Common myeloid progenitor, CD34-positive (primary cell): ENCODE measurements at regions not wholly inside any gene's neighbourhood (a gene's known extent, or its start where the extent isn't known, plus 50 kb on each side); places are given as distances from the start of the nearest gene placed in this dataset.

Source experiments
- CTCF ChIA-PET: fragments of 350-600 bp; sonication (Branson Sonifier 250); formaldehyde crosslinking; loops from one replicate; lab custom pipeline; 2021; ENCODE audit warnings: antibody characterized with exemption; lab: Charles Lee
- POLR2A ChIA-PET: fragments of 350-600 bp; sonication (Branson Sonifier 250); formaldehyde crosslinking; loops from one replicate; lab custom pipeline; 2021; ENCODE audit warnings: antibody characterized with exemption; lab: Charles Lee
- DNase-seq, 3 donors: peaks; one replicate each; pipeline versions ENCODE4 v3.0.0 to v3.0.0-alpha.2; 2013
- H3K27ac ChIP-seq, 2 experiments: 1 replicate in 1 of 2; 2 replicates in 1 of 2; pipeline ENCODE4 v1.7.0; 2013; ENCODE audit warnings: inconsistent platforms in 2 of 2, low read length in 2 of 2, mild to moderate bottlenecking in 2 of 2, low read depth in 1 of 2, moderate library complexity in 1 of 2; ENCODE audit not compliant: severe bottlenecking in 2 of 2, insufficient read depth in 1 of 2, poor library complexity in 1 of 2
- H3K27me3 ChIP-seq, 5 experiments: replicated peaks in 2 of 5; 1 replicate in 3 of 5; 2 replicates in 2 of 5; pipeline versions ENCODE4 v1.6.1 to v1.7.0; 2013; ENCODE audit warnings: low read length in 4 of 5, mild to moderate bottlenecking in 2 of 5, moderate library complexity in 2 of 5, inconsistent platforms in 1 of 5; ENCODE audit not compliant: insufficient read depth in 5 of 5, control insufficient read depth in 4 of 5
- H3K36me3 ChIP-seq, 4 experiments: 1 replicate in 2 of 4; 2 replicates in 2 of 4; pipeline versions ENCODE4 v1.6.1 to v1.7.0; 2013; ENCODE audit warnings: low read length in 3 of 4, control low read depth in 1 of 4, mild to moderate bottlenecking in 1 of 4; ENCODE audit not compliant: control insufficient read depth in 4 of 4, insufficient read depth in 4 of 4
- H3K4me1 ChIP-seq, 4 experiments: 1 replicate in 3 of 4; 2 replicates in 1 of 4; pipeline versions ENCODE4 v1.6.1 to v1.7.1; 2013; ENCODE audit warnings: low read length in 3 of 4, mild to moderate bottlenecking in 3 of 4, control low read depth in 1 of 4, inconsistent platforms in 1 of 4, moderate library complexity in 1 of 4; ENCODE audit not compliant: control insufficient read depth in 4 of 4, insufficient read depth in 4 of 4; ENCODE audit errors: control extremely low read depth in 1 of 4
- H3K4me3 ChIP-seq, 7 experiments: 1 replicate in 4 of 7; 2 replicates in 3 of 7; pipeline versions ENCODE4 v1.5.1 to v1.7.0; 2013; ENCODE audit warnings: mild to moderate bottlenecking in 7 of 7, low read length in 6 of 7, moderate library complexity in 6 of 7, inconsistent platforms in 2 of 7, low read depth in 2 of 7, control low read depth in 1 of 7; ENCODE audit not compliant: insufficient read depth in 4 of 7, control insufficient read depth in 1 of 7; ENCODE audit errors: extremely low read depth in 1 of 7
- H3K9me3 ChIP-seq, 5 experiments: 1 replicate in 4 of 5; 2 replicates in 1 of 5; pipeline versions ENCODE4 v1.6.1 to v1.7.1; 2013; ENCODE audit warnings: low read length in 4 of 5, mild to moderate bottlenecking in 2 of 5, inconsistent platforms in 1 of 5, low read depth in 1 of 5, moderate library complexity in 1 of 5; ENCODE audit not compliant: control insufficient read depth in 4 of 5, insufficient read depth in 2 of 5; ENCODE audit errors: control extremely low read depth in 1 of 5
- WGBS: methylation state at CpG from one replicate; pipeline ENCODE4 v1.1.5; 2013; ENCODE audit not compliant: insufficient coverage; 5-methylcytosine and 5-hydroxymethylcytosine counted together

DNA sequence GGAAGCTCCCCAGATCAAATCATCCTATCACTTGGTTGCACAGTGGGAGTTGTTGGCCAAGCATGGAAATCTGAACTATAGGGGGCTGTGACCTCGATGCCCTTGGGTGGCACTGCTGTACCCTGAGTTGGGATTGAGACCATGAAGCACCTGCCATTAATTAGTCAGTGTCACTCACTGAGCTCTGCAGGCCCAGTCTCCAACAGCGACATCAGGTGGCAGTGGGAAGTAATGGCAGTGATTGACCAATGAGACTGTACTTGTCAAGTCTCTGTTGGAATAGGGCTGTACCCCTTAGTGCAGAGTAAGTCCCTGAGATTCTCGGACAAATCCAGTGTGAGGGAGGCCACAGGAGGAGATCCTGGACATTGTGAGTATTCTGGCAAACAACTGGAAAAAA, 118.0 kb upstream of the RPL38 start:
- WGBS = 64% methylated on average over 2 of the region's 3 CpGs
- no peaks in the 10 kb centered on the region for H3K4me1 ChIP-seq
- peaks cover 0 to 46% (median 2%) of the 10 kb centered on the region in 5 experiments for H3K27me3 ChIP-seq
- ChIA-PET CTCF (no interaction called here), POLR2A (no interaction called here)
- no peaks in the 10 kb centered on the region for H3K36me3 ChIP-seq
- no peak overlapping the region for H3K4me3 ChIP-seq
- H3K9me3 ChIP-seq = peaks cover 0 to 11% (median 7%) of the 10 kb centered on the region in 5 experiments
- DNase-seq = peak; percentile 12 to 29 (median 18)
- H3K27ac ChIP-seq = no peak overlapping the region

- CTCF ChIA-PET = no interaction called here
- POLR2A ChIA-PET = no interaction called here
Measured at GRCh38 chr17:74087002-74087585, 116.4 kb upstream of the RPL38 start.

GRCh38 chr17:74088285-74088933, 115.1 kb upstream of the RPL38 start:
- POLR2A ChIA-PET = no interaction called here
- CTCF ChIA-PET = interaction anchor here (0.6 kb wide), 1 partner anchor 212 kb away, joined by 3 read pairs; no protein-coding TSS in a partner anchor
- no peak for DNase-seq
- peaks cover 1 to 32% (median 9%) of the 10 kb centered on the region in 5 experiments for H3K9me3 ChIP-seq
- no peak overlapping the region for H3K27ac ChIP-seq
- H3K27me3 ChIP-seq = peaks cover 0 to 16% (median 0%) of the 10 kb centered on the region in 5 experiments
- no peaks in the 10 kb centered on the region for H3K36me3 ChIP-seq
- no peak overlapping the region for H3K4me3 ChIP-seq
- no peaks in the 10 kb centered on the region for H3K4me1 ChIP-seq
- 100% methylated on average over 6 of the region's 6 CpGs for WGBS

More at GRCh38 chr17:74087002-74087585, 116.4 kb upstream of the RPL38 start:
- no peak overlapping the region for H3K27ac ChIP-seq
- WGBS = 84% methylated on average over 8 of the region's 9 CpGs
- no peaks in the 10 kb centered on the region for H3K36me3 ChIP-seq
- H3K4me3 ChIP-seq = no peak overlapping the region
- no peak for DNase-seq
- H3K9me3 ChIP-seq = peaks cover 0 to 24% (median 9%) of the 10 kb centered on the region in 5 experiments
- peaks cover 0 to 29% (median 2%) of the 10 kb centered on the region in 5 experiments for H3K27me3 ChIP-seq
- H3K4me1 ChIP-seq = no peaks in the 10 kb centered on the region

DNA sequence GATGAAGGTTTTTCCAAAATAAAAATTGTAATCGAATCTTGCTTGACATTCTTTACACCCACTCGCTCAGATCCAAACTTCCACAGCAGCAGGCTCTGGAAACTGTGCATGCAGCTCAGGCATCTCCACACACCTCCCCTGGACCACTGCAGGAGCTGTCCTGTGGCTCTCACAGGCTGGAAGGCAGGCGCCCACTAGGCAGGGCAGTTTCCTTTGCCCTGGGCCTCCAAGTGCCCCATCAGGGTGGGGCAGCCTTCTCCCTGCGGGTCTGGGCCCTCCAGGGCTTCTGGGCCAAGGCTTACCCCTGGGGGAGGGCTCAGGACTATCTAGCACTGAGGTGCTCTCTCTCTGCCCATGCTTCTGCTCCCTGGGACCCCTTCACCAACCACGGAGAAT, 114.5 kb upstream of the RPL38 start:
- Histone ChIP-seq H3K27me3 (peaks cover 0 to 11% (median 0%) of the 10 kb centered on the region in 5 experiments), H3K4me1 (no peaks in the 10 kb centered on the region), H3K36me3 (no peaks in the 10 kb centered on the region), H3K4me3 (no peak overlapping the region), H3K9me3 (peaks cover 2 to 35% (median 9%) of the 10 kb centered on the region in 5 experiments), H3K27ac (no peak overlapping the region)
- POLR2A ChIA-PET = no interaction called here
- CTCF ChIA-PET = interaction anchor here (1.5 kb wide), 1 partner anchor 102 kb away, joined by 3 read pairs; no protein-coding TSS in a partner anchor
- no peak for DNase-seq
- WGBS = 100% methylated on average over 1 of the region's 5 CpGs

DNA sequence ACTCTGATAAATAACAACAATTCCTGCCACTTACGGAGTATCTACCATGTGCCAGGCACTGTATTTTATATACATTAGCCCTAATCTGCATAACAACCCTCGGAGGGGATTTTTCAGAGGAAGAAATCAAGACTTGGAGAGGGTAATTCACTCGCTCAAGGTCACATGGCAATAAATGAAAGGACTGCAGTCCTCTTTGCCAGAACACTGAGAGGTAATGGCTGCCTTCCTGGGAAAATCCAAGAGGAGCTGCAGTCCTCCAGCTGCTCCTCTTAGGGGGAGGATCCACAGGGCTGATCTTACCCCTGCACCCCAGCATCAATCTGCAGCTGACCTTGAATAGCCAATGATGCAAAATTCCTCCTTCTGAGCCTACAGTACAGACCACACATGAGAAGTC, 114.1 kb upstream of the RPL38 start:
- ChIA-PET CTCF (interaction anchor here (1.1 to 1.5 kb wide), 3 partner anchors 26 to 113 kb away, joined by 3 read pairs; no protein-coding TSS in a partner anchor), POLR2A (no interaction called here)
- no peak overlapping the region for H3K4me3 ChIP-seq
- no peaks in the 10 kb centered on the region for H3K4me1 ChIP-seq
- H3K27me3 ChIP-seq = peaks cover 0 to 11% (median under 1%) of the 10 kb centered on the region in 5 experiments
- H3K27ac ChIP-seq = no peak overlapping the region
- 92% methylated on average over 2 of the region's 3 CpGs for WGBS
- no peaks in the 10 kb centered on the region for H3K36me3 ChIP-seq
- peaks cover 2 to 35% (median 9%) of the 10 kb centered on the region in 5 experiments for H3K9me3 ChIP-seq
- no peak for DNase-seq

DNA sequence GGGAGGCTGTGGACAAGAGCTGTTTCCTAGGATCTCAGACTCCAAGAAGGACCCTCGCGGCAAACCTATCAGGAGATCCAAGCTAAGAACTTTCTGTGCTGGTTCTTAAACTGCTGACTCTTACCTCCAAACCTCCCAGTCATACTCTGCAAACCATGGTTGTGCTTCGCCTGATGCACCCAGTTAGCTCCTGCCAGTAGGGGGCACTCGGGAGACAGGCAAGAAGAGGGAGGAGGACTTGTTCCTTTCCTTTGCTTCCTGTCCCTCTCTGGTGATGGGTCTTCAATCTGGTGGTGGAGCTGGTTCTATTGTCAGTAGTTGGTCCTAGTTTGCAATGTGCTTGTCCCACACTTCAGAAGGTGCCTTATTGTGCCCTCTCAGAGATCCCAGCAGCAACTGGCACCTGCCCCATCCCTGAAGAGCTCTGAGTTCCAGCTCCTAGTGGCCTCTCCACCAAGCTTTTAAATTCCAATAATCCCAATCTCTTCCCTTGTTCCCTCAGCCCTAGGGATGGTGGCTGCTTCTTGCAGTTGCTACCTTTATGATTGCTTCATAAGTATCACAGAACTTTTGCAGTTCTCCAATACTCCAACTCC, 113.5 kb upstream of the RPL38 start:
- Histone ChIP-seq H3K27ac (no peak overlapping the region), H3K4me1 (no peaks in the 10 kb centered on the region), H3K9me3 (peaks cover 2 to 35% (median 9%) of the 10 kb centered on the region in 5 experiments), H3K4me3 (no peak overlapping the region), H3K27me3 (peaks cover 0 to 11% (median 3%) of the 10 kb centered on the region in 5 experiments), H3K36me3 (no peaks in the 10 kb centered on the region)
- DNase-seq = peak; percentile 10 to 39 (median 35)
- WGBS = 40% methylated on average over 4 of the region's 4 CpGs
- POLR2A ChIA-PET = no interaction called here
- CTCF ChIA-PET = interaction anchor here (1.1 to 1.5 kb wide), 4 partner anchors 12 to 112 kb away, joined by 3 to 4 read pairs (median 3); no protein-coding TSS in a partner anchor

DNA sequence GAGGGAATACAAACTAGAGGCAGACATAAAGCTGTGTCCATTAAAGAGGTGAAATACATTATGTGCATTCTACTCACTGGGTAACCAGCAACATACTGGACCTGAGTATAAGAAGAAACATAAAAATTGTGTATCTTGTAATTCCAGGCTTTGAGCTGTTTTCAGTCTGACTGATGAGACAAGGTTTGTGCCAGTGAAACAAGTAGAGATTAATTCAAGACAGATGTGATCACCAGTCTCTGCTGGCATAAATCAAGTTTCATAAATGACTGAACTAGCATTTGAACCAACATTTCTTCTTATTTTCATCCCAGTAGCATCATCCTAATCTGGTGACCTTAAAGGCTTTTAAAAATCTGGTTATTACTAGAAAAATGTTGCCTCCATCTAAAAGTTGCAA, 108.8 kb upstream of the RPL38 start:
- H3K27ac ChIP-seq = no peak overlapping the region
- H3K4me3 ChIP-seq = no peak overlapping the region
- CTCF ChIA-PET = no interaction called here
- no peaks in the 10 kb centered on the region for H3K36me3 ChIP-seq
- peaks cover 0 to 14% (median 1%) of the 10 kb centered on the region in 5 experiments for H3K27me3 ChIP-seq
- POLR2A ChIA-PET = no interaction called here
- no peaks in the 10 kb centered on the region for H3K4me1 ChIP-seq
- peaks cover 0 to 29% (median 2%) of the 10 kb centered on the region in 5 experiments for H3K9me3 ChIP-seq
- DNase-seq = no peak
